ENCODE measurements at regions not wholly inside any gene's neighbourhood (a gene's known extent, or its start where the extent isn't known, plus 50 kb on each side); places are given as distances from the start of the nearest gene placed in this dataset.

GRCh38 chr4:125676156-125676555 is 361.4 kb downstream of the FAT4 start:
- no peak for TF ChIP-seq POLR2A (IDR thresholded peaks at IDR 0.05)
- no peak for TF ChIP-seq CTCF (IDR thresholded peaks at IDR 0.05)
- H3K4me3 ChIP-seq (ENCODE audit: low read depth, poor library complexity, severe bottlenecking): no peak overlapping the region
- intact Hi-C loops (cut with DNase I; ENCODE audit: low total_unique reads): no loop called here
- no peak for DNase-seq (ENCODE audit: low spot score in 2 of 2)
- 97% methylated on average over 14 of the region's 14 CpGs for WGBS, 2 donors

DNA sequence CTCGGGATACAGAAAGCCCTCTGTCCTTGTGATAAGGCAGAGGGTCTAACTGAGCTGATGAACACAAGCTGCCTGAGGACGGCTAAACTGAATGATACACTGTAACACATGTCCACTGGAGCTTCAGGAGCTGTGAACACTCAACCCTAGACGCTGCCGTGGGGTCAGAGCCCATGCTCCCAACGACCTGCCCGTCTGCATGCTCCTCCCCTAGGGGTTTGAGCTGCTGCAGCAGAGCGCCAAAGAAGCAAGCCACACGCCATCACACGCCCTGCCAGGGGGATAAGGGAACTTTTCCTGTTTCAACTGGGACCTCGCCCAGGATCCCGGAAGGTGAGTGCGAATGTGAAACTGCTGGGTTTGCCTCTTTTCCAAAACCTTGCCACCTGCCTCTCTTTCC is 361.8 kb downstream of the FAT4 start:
- intact Hi-C loops (cut with DNase I; ENCODE audit: low total_unique reads): no loop called here
- H3K4me3 ChIP-seq (ENCODE audit: low read depth, poor library complexity, severe bottlenecking): no peak overlapping the region
- DNase-seq (ENCODE audit: low spot score in 2 of 2): no peak
- TF ChIP-seq CTCF (IDR thresholded peaks at IDR 0.05) (no peak), POLR2A (IDR thresholded peaks at IDR 0.05) (no peak)
- WGBS, 2 donors: 55 to 79% methylated on average over 12 of the region's 12 CpGs

- 79 to 88% methylated on average over 2 of the region's 2 CpGs for WGBS, 2 donors
- DNase-seq (ENCODE audit: low spot score in 2 of 2): no peak
- TF ChIP-seq POLR2A (IDR thresholded peaks at IDR 0.05): no peak
- no peak for TF ChIP-seq CTCF (IDR thresholded peaks at IDR 0.05)
- intact Hi-C loops (cut with DNase I; ENCODE audit: low total_unique reads): no loop called here
- H3K4me3 ChIP-seq (ENCODE audit: low read depth, poor library complexity, severe bottlenecking): no peak overlapping the region
Observed at GRCh38 chr4:125677665-125678307, 363.0 kb downstream of the FAT4 start.

DNA sequence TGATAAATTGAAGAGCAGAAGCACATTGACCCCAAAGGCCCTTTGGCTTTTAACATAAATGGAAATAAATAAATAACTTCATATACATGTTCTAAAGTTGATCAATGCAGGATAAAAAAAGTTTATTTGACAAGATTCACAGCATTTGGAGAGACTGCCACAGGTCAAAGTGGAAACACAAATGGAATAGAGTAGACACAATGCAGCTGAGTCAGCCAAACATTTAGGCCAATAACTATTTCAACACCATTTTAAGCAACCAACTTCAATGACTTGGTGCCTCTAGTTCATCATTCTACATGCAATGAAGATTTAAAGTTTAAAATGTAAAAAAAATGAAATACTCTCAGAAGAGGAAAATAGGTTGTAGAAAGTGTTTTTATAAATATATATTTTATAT is 365.2 kb downstream of the FAT4 start:
- intact Hi-C loops (cut with DNase I; ENCODE audit: low total_unique reads): no loop called here
- TF ChIP-seq CTCF (IDR thresholded peaks at IDR 0.05) (no peak), POLR2A (IDR thresholded peaks at IDR 0.05) (no peak)
- no peak for DNase-seq (ENCODE audit: low spot score in 2 of 2)
- H3K4me3 ChIP-seq (ENCODE audit: low read depth, poor library complexity, severe bottlenecking): no peak overlapping the region

DNA sequence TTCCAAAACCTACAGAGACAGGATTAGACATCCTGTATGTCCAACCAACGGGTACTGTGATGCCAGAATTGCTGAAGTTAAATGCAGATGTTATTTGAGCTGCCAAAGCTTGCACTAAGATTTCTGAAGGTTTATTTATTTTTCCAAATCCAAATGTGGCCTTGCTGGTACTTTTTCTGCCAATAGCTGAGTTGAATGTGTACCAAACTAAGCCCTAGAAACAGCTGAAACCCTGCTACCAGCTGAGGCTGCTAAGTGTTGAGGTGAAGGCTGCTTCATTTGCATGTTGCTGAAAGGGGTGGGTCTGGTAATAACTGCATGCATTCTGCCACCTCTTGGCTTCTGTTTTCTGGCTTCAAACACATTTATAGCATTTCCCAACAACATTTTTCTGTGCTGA is 366.5 kb downstream of the FAT4 start:
- TF ChIP-seq CTCF (IDR thresholded peaks at IDR 0.05): no peak
- no peak for TF ChIP-seq POLR2A (IDR thresholded peaks at IDR 0.05)
- intact Hi-C loops (cut with DNase I; ENCODE audit: low total_unique reads): no loop called here
- no peak for DNase-seq (ENCODE audit: low spot score in 2 of 2)
- H3K4me3 ChIP-seq (ENCODE audit: low read depth, poor library complexity, severe bottlenecking): no peak overlapping the region
- 31 to 33% methylated on average over 1 of the region's 1 CpG for WGBS, 2 donors

DNA sequence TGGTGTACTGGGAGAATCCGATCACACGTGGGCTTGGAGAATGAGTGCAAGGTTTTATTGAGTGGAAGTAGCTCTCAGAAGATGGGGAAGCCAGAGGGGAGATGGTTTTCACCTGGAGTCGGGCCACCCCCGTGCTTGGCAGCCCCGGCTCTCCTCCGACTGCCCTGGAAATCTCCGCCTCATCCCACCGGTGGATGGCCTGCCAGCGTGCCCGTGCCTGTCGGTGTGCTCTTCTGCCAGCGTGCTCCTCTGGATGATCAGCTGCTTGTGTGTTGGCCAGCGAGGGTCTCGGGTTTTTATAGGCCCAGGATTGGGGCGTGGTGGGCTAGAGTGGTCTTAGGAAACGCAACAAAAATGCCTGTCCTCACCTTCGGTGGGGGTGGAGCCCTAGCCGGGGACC is 368.0 kb downstream of the FAT4 start:
- intact Hi-C loops (cut with DNase I; ENCODE audit: low total_unique reads): no loop called here
- WGBS, 2 donors: 93 to 94% methylated on average over 18 of the region's 18 CpGs
- DNase-seq (ENCODE audit: low spot score in 2 of 2): no peak
- H3K4me3 ChIP-seq (ENCODE audit: low read depth, poor library complexity, severe bottlenecking): no peak overlapping the region
- TF ChIP-seq POLR2A (IDR thresholded peaks at IDR 0.05): no peak
- TF ChIP-seq CTCF (IDR thresholded peaks at IDR 0.05): no peak

Measured in lower leg skin (tissue), 4 donors.